ENCODE measurements at regions not wholly inside any gene's neighbourhood (a gene's known extent, or its start where the extent isn't known, plus 50 kb on each side); places are given as distances from the start of the nearest gene placed in this dataset.

GRCh38 chr20:41819436-41819835 lies 201.3 kb upstream of the CHD6 start:
- H3K9ac ChIP-seq (replicated peaks in 1 of 4; ENCODE audit: extremely low read depth in 1 of 4, low read depth in 3 of 4, low read length in 3 of 4): no peak overlapping the region
- no peak overlapping the region for H3K4me2 ChIP-seq (ENCODE audit: insufficient read depth in 1 of 2, low read depth in 2 of 2, low read length in 2 of 2)
- H2BK15ac ChIP-seq (ENCODE audit: low read length): no peak overlapping the region
- no peak overlapping the region for H4K5ac ChIP-seq (ENCODE audit: insufficient read length, low read depth, low read length)
- no peak overlapping the region for H3K4ac ChIP-seq (replicated peaks; ENCODE audit: insufficient read length, low read depth, low read length)
- H4K91ac ChIP-seq (replicated peaks; ENCODE audit: insufficient read length, low read length): no peak overlapping the region
- H3K79me2 ChIP-seq (ENCODE audit: control insufficient read depth in 1 of 2, insufficient read depth in 2 of 2, low read length in 2 of 2): no peaks in the 10 kb centered on the region
- H3K4me3 ChIP-seq (ENCODE audit: extremely low read depth in 1 of 4, insufficient read depth in 2 of 4, low read depth in 3 of 4, low read length in 4 of 4): no peak overlapping the region
- ChIA-PET POLR2A (ENCODE audit: partially characterized antibody) (no interaction called here), CTCF (ENCODE audit: partially characterized antibody) (interaction anchor here (0.6 to 0.8 kb wide), 3 partner anchors 18 to 961 kb away, joined by 3 to 4 read pairs (median 3); no protein-coding TSS in a partner anchor)
- no peak overlapping the region for H2AFZ ChIP-seq (ENCODE audit: low read length)
- no peaks in the 10 kb centered on the region for H3K9me3 ChIP-seq (ENCODE audit: insufficient read depth in 2 of 2, low read depth in 1 of 2, low read length in 1 of 2)
- no peak overlapping the region for H4K8ac ChIP-seq (ENCODE audit: extremely low read depth, insufficient read depth, low read length)
- H3K79me1 ChIP-seq (ENCODE audit: low read depth, low read length): no peaks in the 10 kb centered on the region
- no peaks in the 10 kb centered on the region for H3K36me3 ChIP-seq (ENCODE audit: control insufficient read depth in 2 of 4, insufficient read depth in 4 of 4, low read length in 3 of 4)
- H2BK120ac ChIP-seq (replicated peaks; ENCODE audit: low read depth, low read length): no peak overlapping the region
- DNase-seq (ENCODE audit: low read depth in 1 of 2, low spot score in 2 of 2) (no peak), FAIRE-seq (no peak)
- no peaks in the 10 kb centered on the region for H3K23me2 ChIP-seq (ENCODE audit: low read depth, low read length)
- no peak overlapping the region for H3K18ac ChIP-seq (ENCODE audit: extremely low read depth, low read length)
- H3K4me1 ChIP-seq (replicated peaks in 1 of 4; ENCODE audit: control insufficient read depth in 3 of 4, insufficient read depth in 4 of 4, low read length in 3 of 4): no peaks in the 10 kb centered on the region
- no peak overlapping the region for H2AK5ac ChIP-seq (ENCODE audit: low read depth, low read length)
- H3K56ac ChIP-seq (replicated peaks; ENCODE audit: insufficient read length, low read depth, low read length): no peak overlapping the region
- no peak overlapping the region for H2BK20ac ChIP-seq (ENCODE audit: low read length)
- no peaks in the 10 kb centered on the region for H4K20me1 ChIP-seq (replicated peaks in 1 of 2; ENCODE audit: control insufficient read depth in 1 of 2, insufficient read depth in 2 of 2, low read length in 2 of 2)
- H3K23ac ChIP-seq (ENCODE audit: insufficient read length): no peak overlapping the region
- no peak overlapping the region for H2BK5ac ChIP-seq (ENCODE audit: low read depth, low read length)
- H3K27ac ChIP-seq (ENCODE audit: low read depth, low read length): no peak overlapping the region
- no peak for TF ChIP-seq NRF1 (IDR thresholded peaks at IDR 0.05; ENCODE audit: low read depth, low read length)
- no peak for TF ChIP-seq JUND (IDR thresholded peaks at IDR 0.05; ENCODE audit: low read length)
- TF ChIP-seq, protein P1, sequence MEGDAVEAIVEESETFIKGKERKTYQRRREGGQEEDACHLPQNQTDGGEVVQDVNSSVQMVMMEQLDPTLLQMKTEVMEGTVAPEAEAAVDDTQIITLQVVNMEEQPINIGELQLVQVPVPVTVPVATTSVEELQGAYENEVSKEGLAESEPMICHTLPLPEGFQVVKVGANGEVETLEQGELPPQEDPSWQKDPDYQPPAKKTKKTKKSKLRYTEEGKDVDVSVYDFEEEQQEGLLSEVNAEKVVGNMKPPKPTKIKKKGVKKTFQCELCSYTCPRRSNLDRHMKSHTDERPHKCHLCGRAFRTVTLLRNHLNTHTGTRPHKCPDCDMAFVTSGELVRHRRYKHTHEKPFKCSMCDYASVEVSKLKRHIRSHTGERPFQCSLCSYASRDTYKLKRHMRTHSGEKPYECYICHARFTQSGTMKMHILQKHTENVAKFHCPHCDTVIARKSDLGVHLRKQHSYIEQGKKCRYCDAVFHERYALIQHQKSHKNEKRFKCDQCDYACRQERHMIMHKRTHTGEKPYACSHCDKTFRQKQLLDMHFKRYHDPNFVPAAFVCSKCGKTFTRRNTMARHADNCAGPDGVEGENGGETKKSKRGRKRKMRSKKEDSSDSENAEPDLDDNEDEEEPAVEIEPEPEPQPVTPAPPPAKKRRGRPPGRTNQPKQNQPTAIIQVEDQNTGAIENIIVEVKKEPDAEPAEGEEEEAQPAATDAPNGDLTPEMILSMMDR (IDR thresholded peaks at IDR 0.05; ENCODE audit: control extremely low read depth in 1 of 3, insufficient read depth in 1 of 3, low read depth in 1 of 3, low read length in 3 of 3): no peak
- TF ChIP-seq, protein P2, sequence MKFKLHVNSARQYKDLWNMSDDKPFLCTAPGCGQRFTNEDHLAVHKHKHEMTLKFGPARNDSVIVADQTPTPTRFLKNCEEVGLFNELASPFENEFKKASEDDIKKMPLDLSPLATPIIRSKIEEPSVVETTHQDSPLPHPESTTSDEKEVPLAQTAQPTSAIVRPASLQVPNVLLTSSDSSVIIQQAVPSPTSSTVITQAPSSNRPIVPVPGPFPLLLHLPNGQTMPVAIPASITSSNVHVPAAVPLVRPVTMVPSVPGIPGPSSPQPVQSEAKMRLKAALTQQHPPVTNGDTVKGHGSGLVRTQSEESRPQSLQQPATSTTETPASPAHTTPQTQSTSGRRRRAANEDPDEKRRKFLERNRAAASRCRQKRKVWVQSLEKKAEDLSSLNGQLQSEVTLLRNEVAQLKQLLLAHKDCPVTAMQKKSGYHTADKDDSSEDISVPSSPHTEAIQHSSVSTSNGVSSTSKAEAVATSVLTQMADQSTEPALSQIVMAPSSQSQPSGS (IDR thresholded peaks at IDR 0.05; ENCODE audit: low read length): no peak
- TF ChIP-seq CBX5 (IDR thresholded peaks at IDR 0.05; ENCODE audit: low read depth, low read length): no peak
- no peak for TF ChIP-seq TCF12 (IDR thresholded peaks at IDR 0.05; ENCODE audit: low read depth, low read length)
- no peak for TF ChIP-seq GABPA (IDR thresholded peaks at IDR 0.05; ENCODE audit: borderline replicate concordance, insufficient read depth, low read length)
- TF ChIP-seq EGR1 (IDR thresholded peaks at IDR 0.05; ENCODE audit: borderline replicate concordance, low read depth, low read length): no peak
- no peak overlapping the region for H3K14ac ChIP-seq (ENCODE audit: insufficient read length)
- WGBS, 2 experiments (ENCODE audit: extremely low coverage in 1 of 2, insufficient coverage in 1 of 2, insufficient read length in 1 of 2, insufficient replicate concordance in 2 of 2, low coverage in 1 of 2, low lambda C conversion rate in 2 of 2, missing lambda C conversion rate in 1 of 2): 85% methylated on average over 2 of the region's 2 CpGs; no CpG with 5 or more reads in 1 of the 2 experiments
- H2BK12ac ChIP-seq (ENCODE audit: low read depth, low read length): no peak overlapping the region
- H3K27me3 ChIP-seq (replicated peaks in 1 of 4; ENCODE audit: control insufficient read depth in 3 of 4, extremely low read depth in 1 of 4, insufficient read depth in 3 of 4, low read length in 3 of 4): no peaks in the 10 kb centered on the region

Data from H1 (cell line).